ENCODE measurements at regions not wholly inside any gene's neighbourhood (a gene's known extent, or its start where the extent isn't known, plus 50 kb on each side); places are given as distances from the start of the nearest gene placed in this dataset.
"Not testable (repeated sequence)": the region's sequence is repeated elsewhere in the genome, so short reads cannot be mapped to it uniquely, and the experiment has no call there.

DNA sequence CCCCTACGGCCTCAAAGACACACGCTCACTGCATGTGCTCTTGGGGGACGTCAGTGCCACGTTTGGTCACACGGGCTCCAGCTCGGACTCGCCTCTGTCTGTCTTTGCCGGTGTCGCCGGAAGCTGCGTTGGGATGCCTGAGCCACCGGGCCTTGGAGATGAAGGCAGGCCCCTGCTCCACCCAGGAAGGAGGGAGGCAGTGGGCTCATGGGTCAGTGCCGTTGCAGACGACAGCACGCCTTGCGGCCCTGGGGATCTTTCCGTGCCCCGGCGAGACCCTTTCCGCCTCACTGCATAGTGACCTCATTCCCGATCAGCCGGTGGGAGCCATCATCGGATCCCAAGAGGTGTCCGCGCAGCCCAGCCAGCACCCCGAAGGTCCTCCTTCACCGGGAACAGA lies 1407.3 kb upstream of the PCDH10 start:
- TF ChIP-seq POLR2AphosphoS5 (IDR thresholded peaks at IDR 0.05; ENCODE audit: borderline replicate concordance, low read depth, low read length); EZH2 (IDR thresholded peaks at IDR 0.05); FOXP2 (optimal IDR thresholded peaks at IDR 0.05; ENCODE audit: control extremely low read depth, extremely low read length, insufficient read depth): not testable (repeated sequence)

Measured in SK-N-MC (cell line).